HL-60 (cell line): ENCODE measurements at regions not wholly inside any gene's neighbourhood (a gene's known extent, or its start where the extent isn't known, plus 50 kb on each side); places are given as distances from the start of the nearest gene placed in this dataset.
"Not testable (repeated sequence)": the region's sequence is repeated elsewhere in the genome, so short reads cannot be mapped to it uniquely, and the experiment has no call there.

ENCODE experiments used
- DNase-seq, 2 experiments: peaks; one replicate each; pipeline ENCODE4 v3.0.0-alpha.2; 2010 to 2020; ENCODE audit warnings: low read depth in 1 of 2, low spot score in 1 of 2
- H3K27ac ChIP-seq: fragments of 250-450 bp; sonication (Bioruptor Pico); replicated peaks from 2 replicates; pipeline ENCODE4 v1.5.1; 2020; ENCODE audit warnings: mild to moderate bottlenecking, moderate library complexity
- H3K27me3 ChIP-seq: fragments of 250-450 bp; sonication (Bioruptor Pico); 2 replicates; pipeline ENCODE4 v1.5.1; 2021; ENCODE audit warnings: mild to moderate bottlenecking, moderate library complexity; ENCODE audit not compliant: insufficient read depth, poor library complexity, severe bottlenecking
- H3K4me3 ChIP-seq: replicated peaks from 2 replicates; pipeline ENCODE4 v1.5.1; 2011; ENCODE audit warnings: mild to moderate bottlenecking, control low read depth, low read length; ENCODE audit not compliant: insufficient read depth
- CTCF ChIP-seq: IDR thresholded peaks from one replicate; pipeline ENCODE4 v1.5.1; 2011; ENCODE audit warnings: low read length, control low read depth, inconsistent platforms; ENCODE audit not compliant: insufficient read depth
- GABPA ChIP-seq: IDR thresholded peaks from 2 replicates; pipeline ENCODE4 v1.6.1; 2012; ENCODE audit warnings: low read depth
- POLR2AphosphoS5 ChIP-seq: IDR thresholded peaks from 2 replicates; pipeline ENCODE4 v1.6.1; 2012; ENCODE audit warnings: low read depth
- REST ChIP-seq: IDR thresholded peaks from 2 replicates; pipeline ENCODE4 v1.6.1; 2012; ENCODE audit warnings: low read depth; ENCODE audit not compliant: insufficient replicate concordance
- SPI1 ChIP-seq: IDR thresholded peaks from 2 replicates; pipeline ENCODE4 v1.6.1; 2012; ENCODE audit warnings: low read depth, mild to moderate bottlenecking, borderline replicate concordance

- no peaks in the 10 kb centered on the region for H3K27me3 ChIP-seq
- DNase-seq = no peak
- TF ChIP-seq REST (no peak), GABPA (no peak), POLR2AphosphoS5 (no peak), SPI1 (no peak), CTCF (no peak)
Observed at GRCh38 chr2:220767591-220768255, 804.4 kb downstream of the EPHA4 start.

GRCh38 chr2:220775856-220776488 lies 796.1 kb downstream of the EPHA4 start:
- H3K27me3 ChIP-seq = no peaks in the 10 kb centered on the region
- no peak overlapping the region for H3K27ac ChIP-seq
- no peak overlapping the region for H3K4me3 ChIP-seq
- TF ChIP-seq POLR2AphosphoS5 (no peak), CTCF (no peak), GABPA (no peak), SPI1 (no peak), REST (no peak)
- no peak for DNase-seq

More at GRCh38 chr2:220767591-220768255, 804.4 kb downstream of the EPHA4 start:
- Histone ChIP-seq H3K27ac (no peak overlapping the region), H3K4me3 (no peak overlapping the region)

GRCh38 chr2:220779076-220779475 lies 793.0 kb downstream of the EPHA4 start:
- H3K27me3 ChIP-seq, H3K27ac ChIP-seq, DNase-seq, H3K4me3 ChIP-seq: not testable (repeated sequence)

GRCh38 chr2:220779511-220779910 lies 792.6 kb downstream of the EPHA4 start:
- H3K4me3 ChIP-seq = no peak overlapping the region
- no peaks in the 10 kb centered on the region for H3K27me3 ChIP-seq
- DNase-seq = no peak
- TF ChIP-seq POLR2AphosphoS5 = no peak
- TF ChIP-seq CTCF = no peak
- no peak overlapping the region for H3K27ac ChIP-seq
